MM.1S (cell line): ENCODE measurements at regions not wholly inside any gene's neighbourhood (a gene's known extent, or its start where the extent isn't known, plus 50 kb on each side); places are given as distances from the start of the nearest gene placed in this dataset.

Source experiments
- DNase-seq: peaks from one replicate; pipeline ENCODE4 v3.0.0-alpha.2; 2015
- H2AFZ ChIP-seq: fragments of 300-600 bp; sonication (generic); 2 replicates; pipeline ENCODE4 v1.6.0; 2016; ENCODE audit warnings: antibody characterized with exemption, low read length
- H3F3A ChIP-seq: fragments of 300-600 bp; sonication (generic); 2 replicates; pipeline ENCODE4 v1.6.1; 2016; ENCODE audit warnings: mild to moderate bottlenecking, antibody characterized with exemption, low read length, moderate library complexity, mixed read lengths; ENCODE audit not compliant: insufficient read depth
- H3K27ac ChIP-seq: fragments of 300-600 bp; sonication (generic); 2 replicates; pipeline ENCODE4 v1.5.1; 2016; ENCODE audit warnings: mild to moderate bottlenecking, low read length
- H3K27me3 ChIP-seq: fragments of 300-600 bp; sonication (generic); replicated peaks from 2 replicates; pipeline ENCODE4 v1.6.0; 2016; ENCODE audit warnings: low read length; ENCODE audit not compliant: insufficient read depth
- H3K36me3 ChIP-seq: fragments of 300-600 bp; sonication (generic); replicated peaks from 2 replicates; pipeline ENCODE4 v1.6.1; 2016; ENCODE audit warnings: mild to moderate bottlenecking, low read length, mixed read lengths; ENCODE audit not compliant: insufficient read depth
- H3K4me1 ChIP-seq: fragments of 300-600 bp; sonication (generic); 2 replicates; pipeline ENCODE4 v1.6.1; 2016; ENCODE audit warnings: low read length, mixed read lengths
- H3K4me2 ChIP-seq: fragments of 300-600 bp; sonication (generic); 2 replicates; pipeline ENCODE4 v1.6.0; 2016; ENCODE audit warnings: low read depth, low read length
- H3K4me3 ChIP-seq: fragments of 300-600 bp; sonication (generic); 2 replicates; pipeline ENCODE4 v1.5.1; 2016; ENCODE audit warnings: low read length, mixed read lengths
- H3K79me2 ChIP-seq: fragments of 300-600 bp; sonication (generic); 2 replicates; pipeline ENCODE4 v1.6.1; 2016; ENCODE audit warnings: mixed run types, low read length, mixed read lengths
- H3K9ac ChIP-seq: fragments of 300-600 bp; sonication (generic); 2 replicates; pipeline ENCODE4 v1.6.1; 2016; ENCODE audit warnings: low read length, mixed read lengths
- H3K9me2 ChIP-seq: fragments of 300-600 bp; sonication (generic); replicated peaks from 2 replicates; pipeline ENCODE4 v1.6.1; 2016; ENCODE audit warnings: mild to moderate bottlenecking, low read length, mixed read lengths; ENCODE audit not compliant: insufficient read depth
- H3K9me3 ChIP-seq: fragments of 300-600 bp; sonication (generic); replicated peaks from 2 replicates; pipeline ENCODE4 v1.6.1; 2016; ENCODE audit warnings: mild to moderate bottlenecking, low read length, mixed read lengths; ENCODE audit not compliant: insufficient read depth
- H4K20me1 ChIP-seq: fragments of 300-600 bp; sonication (generic); 2 replicates; pipeline ENCODE4 v1.6.1; 2016; ENCODE audit warnings: mild to moderate bottlenecking, low read length, moderate library complexity, mixed read lengths; ENCODE audit not compliant: insufficient read depth
- CTCF ChIP-seq: fragments of 300-600 bp; sonication (generic); IDR thresholded peaks from 2 replicates; pipeline ENCODE4 v1.5.1; 2016; ENCODE audit warnings: antibody characterized with exemption, low read length, mixed read lengths
- EZH2 ChIP-seq: fragments of 300-600 bp; sonication (generic); optimal IDR thresholded peaks from 2 replicates; pipeline ENCODE3; 2017; ENCODE audit warnings: low read depth, mild to moderate bottlenecking, antibody characterized with exemption, low read length, mixed read lengths

DNA sequence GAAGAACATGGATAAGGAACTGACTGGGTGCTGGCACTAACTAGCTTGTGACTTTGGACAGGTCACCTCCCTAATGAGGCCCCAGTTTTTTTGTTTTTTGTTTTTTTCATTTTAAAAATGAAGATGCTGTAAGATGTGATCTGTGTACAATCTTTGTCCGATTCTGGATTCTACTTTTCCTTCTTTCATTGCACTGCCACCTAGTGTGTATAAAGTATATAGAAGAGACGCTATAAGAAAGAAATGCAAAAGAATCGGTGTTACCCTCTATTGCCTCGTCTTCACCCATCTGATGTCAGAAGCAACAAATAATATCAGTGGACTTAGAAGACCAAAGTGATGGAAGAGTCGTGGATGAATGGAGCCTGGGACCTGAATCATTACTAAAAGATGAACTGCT lies 58.6 kb upstream of the P2RY10 start:
- H3K9ac ChIP-seq, result no peak overlapping the region
- no peaks in the 10 kb centered on the region for H3K27me3 ChIP-seq
- H4K20me1 ChIP-seq, result no peaks in the 10 kb centered on the region
- no peaks in the 10 kb centered on the region for H3K9me3 ChIP-seq
- H2AFZ ChIP-seq, result 0 out of 2 replicates have a peak overlapping the region, but pooled peaks have one; percentile 1
- DNase-seq, result peak; percentile 31
- H3K4me2 ChIP-seq, result no peak overlapping the region
- H3K4me3 ChIP-seq, result no peak overlapping the region
- H3K36me3 ChIP-seq, result no peaks in the 10 kb centered on the region
- no peaks in the 10 kb centered on the region for H3F3A ChIP-seq
- no peak overlapping the region for H3K27ac ChIP-seq
- H3K79me2 ChIP-seq, result no peaks in the 10 kb centered on the region
- TF ChIP-seq CTCF, result peak; percentile 44
- no peak for TF ChIP-seq EZH2
- no peaks in the 10 kb centered on the region for H3K4me1 ChIP-seq
- H3K9me2 ChIP-seq, result no peaks in the 10 kb centered on the region
